Transverse colon (tissue), 4 donors: ENCODE measurements at regions not wholly inside any gene's neighbourhood (a gene's known extent, or its start where the extent isn't known, plus 50 kb on each side); places are given as distances from the start of the nearest gene placed in this dataset.

Experiments
- POLR2A ChIP-seq: fragments of 450-650 bp; IDR thresholded peaks from one replicate; pipeline ENCODE4 v1.6.1; 2016; ENCODE audit warnings: antibody characterized with exemption, mild to moderate bottlenecking, moderate library complexity
- POLR2AphosphoS5 ChIP-seq, 3 donors: sonication (generic); formaldehyde crosslinking; IDR thresholded peaks; one replicate each; pipeline ENCODE4 v1.6.1; 2016; ENCODE audit warnings: antibody characterized with exemption in 3 of 3
- TF ChIP-seq, protein P1 (sequence below), 5 experiments: fragments of 200-600 bp in 3 of 5; fragments of 450-650 bp in 2 of 5; sonication (generic) in 3 of 5; IDR thresholded peaks; 1 replicate in 2 of 5; 2 replicates in 3 of 5; pipeline ENCODE4 v1.5.1; 2016 to 2017; ENCODE audit warnings: antibody characterized with exemption in 5 of 5, inconsistent platforms in 3 of 5, mild to moderate bottlenecking in 2 of 5, moderate library complexity in 1 of 5

DNA sequence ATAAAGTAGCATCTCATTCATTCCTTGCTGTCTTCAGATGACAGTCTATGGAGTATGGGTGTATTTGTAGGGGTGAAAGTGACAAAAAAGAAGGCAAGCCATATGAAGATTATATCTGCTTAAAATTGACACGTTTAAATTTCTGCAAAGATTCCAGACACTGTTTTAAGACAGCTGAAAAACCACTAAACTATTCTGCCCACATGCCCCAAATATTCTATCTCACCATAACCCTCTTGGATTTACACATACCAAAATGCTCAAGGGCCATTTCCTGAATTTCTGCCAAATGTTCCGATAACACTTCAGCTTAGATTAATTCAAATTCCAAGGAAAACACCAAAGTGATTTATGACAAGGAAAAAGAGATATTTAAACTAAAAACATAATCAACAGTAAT, 99.9 kb upstream of the IL6 start:
- no peak for TF ChIP-seq POLR2A
- TF ChIP-seq, protein P1, sequence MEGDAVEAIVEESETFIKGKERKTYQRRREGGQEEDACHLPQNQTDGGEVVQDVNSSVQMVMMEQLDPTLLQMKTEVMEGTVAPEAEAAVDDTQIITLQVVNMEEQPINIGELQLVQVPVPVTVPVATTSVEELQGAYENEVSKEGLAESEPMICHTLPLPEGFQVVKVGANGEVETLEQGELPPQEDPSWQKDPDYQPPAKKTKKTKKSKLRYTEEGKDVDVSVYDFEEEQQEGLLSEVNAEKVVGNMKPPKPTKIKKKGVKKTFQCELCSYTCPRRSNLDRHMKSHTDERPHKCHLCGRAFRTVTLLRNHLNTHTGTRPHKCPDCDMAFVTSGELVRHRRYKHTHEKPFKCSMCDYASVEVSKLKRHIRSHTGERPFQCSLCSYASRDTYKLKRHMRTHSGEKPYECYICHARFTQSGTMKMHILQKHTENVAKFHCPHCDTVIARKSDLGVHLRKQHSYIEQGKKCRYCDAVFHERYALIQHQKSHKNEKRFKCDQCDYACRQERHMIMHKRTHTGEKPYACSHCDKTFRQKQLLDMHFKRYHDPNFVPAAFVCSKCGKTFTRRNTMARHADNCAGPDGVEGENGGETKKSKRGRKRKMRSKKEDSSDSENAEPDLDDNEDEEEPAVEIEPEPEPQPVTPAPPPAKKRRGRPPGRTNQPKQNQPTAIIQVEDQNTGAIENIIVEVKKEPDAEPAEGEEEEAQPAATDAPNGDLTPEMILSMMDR (IDR thresholded peaks at IDR 0.05), result no peak
- TF ChIP-seq POLR2AphosphoS5 (IDR thresholded peaks at IDR 0.05), result no peak
